ENCODE measurements at regions not wholly inside any gene's neighbourhood (a gene's known extent, or its start where the extent isn't known, plus 50 kb on each side); places are given as distances from the start of the nearest gene placed in this dataset.

- H3K4me2 ChIP-seq (ENCODE audit: control insufficient read depth, insufficient read depth): no peak overlapping the region
- no peaks in the 10 kb centered on the region for H3K27me3 ChIP-seq (replicated peaks in 1 of 2; ENCODE audit: control insufficient read depth in 2 of 2, insufficient read depth in 2 of 2, low read length in 1 of 2)
- no peak overlapping the region for H3K9ac ChIP-seq (ENCODE audit: control insufficient read depth, insufficient read depth, low read length)
- ChIA-PET CTCF (no interaction called here), RAD21 (ENCODE audit: unreplicated experiment) (no interaction called here), SMC1A (ENCODE audit: uncharacterized antibody, unreplicated experiment) (no interaction called here), POLR2A (no interaction called here)
- no peak for ATAC-seq
- intact Hi-C loops (cut with micrococcal nuclease; ENCODE audit: unreplicated experiment): no loop called here
- WGBS (ENCODE audit: insufficient coverage, insufficient replicate concordance, low lambda C conversion rate, missing lambda C conversion rate): 28% methylated on average over 5 of the region's 5 CpGs
- H3K36me3 ChIP-seq (ENCODE audit: control insufficient read depth in 2 of 2, insufficient read depth in 2 of 2, low read length in 1 of 2): no peaks in the 10 kb centered on the region
- no peaks in the 10 kb centered on the region; the same call in 2 of the 3 replicates for H3K9me3 ChIP-seq (replicated peaks; ENCODE audit: control insufficient read depth, insufficient read depth, low read length)
- no peak overlapping the region for H2AFZ ChIP-seq (ENCODE audit: control insufficient read depth, low read depth, low read length)
- no peak for DNase-seq (ENCODE audit: low read depth, low spot score)
- H3K27ac ChIP-seq (ENCODE audit: control insufficient read depth, insufficient read depth): no peak overlapping the region
- H3K79me2 ChIP-seq (ENCODE audit: control insufficient read depth, insufficient read depth, low read length): no peaks in the 10 kb centered on the region
- no peak for FAIRE-seq
- BruUV-seq (replicated peaks): no TSS peak
- no peaks in the 10 kb centered on the region for H4K20me1 ChIP-seq (ENCODE audit: control insufficient read depth, insufficient read depth)
- TF ChIP-seq NFYA (IDR thresholded peaks at IDR 0.05; ENCODE audit: borderline replicate concordance, low read depth, low read length): no peak
- TF ChIP-seq TBL1XR1 (IDR thresholded peaks at IDR 0.05; ENCODE audit: low read depth, low read length): no peak
- no peak for TF ChIP-seq STAT1 (conservative IDR thresholded peaks at IDR 0.05)
- TF ChIP-seq BHLHE40 (IDR thresholded peaks at IDR 0.05; ENCODE audit: borderline replicate concordance in 1 of 2, low read depth in 2 of 2, low read length in 1 of 2): no peak
- no peak for TF ChIP-seq PKNOX1 (IDR thresholded peaks at IDR 0.05)
- no peak for TF ChIP-seq BMI1 (IDR thresholded peaks at IDR 0.05; ENCODE audit: borderline replicate concordance)
- no peak for TF ChIP-seq NFIC (IDR thresholded peaks at IDR 0.05; ENCODE audit: low read depth, low read length)
- no peak for TF ChIP-seq CHD4 (IDR thresholded peaks at IDR 0.05)
- no peak for TF ChIP-seq MLLT1 (IDR thresholded peaks at IDR 0.05)
- no peak for TF ChIP-seq IKZF1 (conservative IDR thresholded peaks at IDR 0.05)
- H3K4me3 ChIP-seq: no peak overlapping the region
- in situ Hi-C loops (cut with MboI): no loop called here
- H3K4me1 ChIP-seq (ENCODE audit: control insufficient read depth, insufficient read depth, low read length): no peaks in the 10 kb centered on the region
Measured at GRCh38 chr17:54029986-54030385, 207.3 kb downstream of the KIF2B start.

Data from GM12878 (cell line).